LNCaP clone FGC (cell line): ENCODE measurements at regions not wholly inside any gene's neighbourhood (a gene's known extent, or its start where the extent isn't known, plus 50 kb on each side); places are given as distances from the start of the nearest gene placed in this dataset.
"Not testable (repeated sequence)": the region's sequence is repeated elsewhere in the genome, so short reads cannot be mapped to it uniquely, and the experiment has no call there.

Experiments
- DNase-seq: peaks from one replicate; pipeline ENCODE4 v3.0.0-alpha.2; 2011; ENCODE audit warnings: low read depth
- H3K4me3 ChIP-seq: 2 replicates; pipeline ENCODE4 v1.5.1; 2011; ENCODE audit warnings: mild to moderate bottlenecking, low read depth, low read length, control low read depth
- TF ChIP-seq, protein P1 (sequence below): IDR thresholded peaks from 2 replicates; pipeline ENCODE4 v1.5.1; 2012; ENCODE audit warnings: mild to moderate bottlenecking; ENCODE audit not compliant: control insufficient read depth, insufficient read depth; ENCODE audit errors: extremely low read depth

DNA sequence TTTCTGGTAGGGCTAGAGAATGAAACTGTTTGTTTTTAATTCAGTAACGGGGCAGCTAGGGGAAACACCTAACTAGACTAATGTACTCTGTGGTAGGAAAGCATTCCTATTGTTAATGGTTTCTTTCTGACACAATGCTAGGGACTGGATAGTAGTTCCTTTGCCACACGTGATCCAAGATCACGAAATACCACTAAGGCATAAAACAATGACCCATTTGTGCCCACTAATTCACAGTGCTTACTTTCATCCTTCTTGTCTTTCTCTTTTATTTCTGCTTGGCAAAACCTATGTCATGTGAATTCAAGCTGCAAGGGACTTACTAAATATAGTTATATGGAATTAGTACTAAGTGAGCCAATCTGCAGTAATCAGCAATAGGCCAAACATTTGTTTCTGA, 834.1 kb upstream of the SLITRK6 start:
- H3K4me3 ChIP-seq = no peak overlapping the region
- TF ChIP-seq, protein P1, sequence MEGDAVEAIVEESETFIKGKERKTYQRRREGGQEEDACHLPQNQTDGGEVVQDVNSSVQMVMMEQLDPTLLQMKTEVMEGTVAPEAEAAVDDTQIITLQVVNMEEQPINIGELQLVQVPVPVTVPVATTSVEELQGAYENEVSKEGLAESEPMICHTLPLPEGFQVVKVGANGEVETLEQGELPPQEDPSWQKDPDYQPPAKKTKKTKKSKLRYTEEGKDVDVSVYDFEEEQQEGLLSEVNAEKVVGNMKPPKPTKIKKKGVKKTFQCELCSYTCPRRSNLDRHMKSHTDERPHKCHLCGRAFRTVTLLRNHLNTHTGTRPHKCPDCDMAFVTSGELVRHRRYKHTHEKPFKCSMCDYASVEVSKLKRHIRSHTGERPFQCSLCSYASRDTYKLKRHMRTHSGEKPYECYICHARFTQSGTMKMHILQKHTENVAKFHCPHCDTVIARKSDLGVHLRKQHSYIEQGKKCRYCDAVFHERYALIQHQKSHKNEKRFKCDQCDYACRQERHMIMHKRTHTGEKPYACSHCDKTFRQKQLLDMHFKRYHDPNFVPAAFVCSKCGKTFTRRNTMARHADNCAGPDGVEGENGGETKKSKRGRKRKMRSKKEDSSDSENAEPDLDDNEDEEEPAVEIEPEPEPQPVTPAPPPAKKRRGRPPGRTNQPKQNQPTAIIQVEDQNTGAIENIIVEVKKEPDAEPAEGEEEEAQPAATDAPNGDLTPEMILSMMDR = no peak
- no peak for DNase-seq

- H3K4me3 ChIP-seq, DNase-seq: not testable (repeated sequence)
These were observed 852.0 kb upstream of the SLITRK6 start for GRCh38 chr13:86651171-86651570.

- no peak overlapping the region for H3K4me3 ChIP-seq
- DNase-seq = no peak
- TF ChIP-seq, protein P1 = no peak
These were observed 853.8 kb upstream of the SLITRK6 start for GRCh38 chr13:86653009-86653408.

GRCh38 chr13:86655561-86655960, 856.3 kb upstream of the SLITRK6 start:
- no peak for DNase-seq
- TF ChIP-seq, protein P1 = no peak
- no peak overlapping the region for H3K4me3 ChIP-seq

GRCh38 chr13:86660090-86660489, 860.9 kb upstream of the SLITRK6 start:
- TF ChIP-seq, protein P1 = no peak
- no peak overlapping the region for H3K4me3 ChIP-seq
- DNase-seq = no peak

DNA sequence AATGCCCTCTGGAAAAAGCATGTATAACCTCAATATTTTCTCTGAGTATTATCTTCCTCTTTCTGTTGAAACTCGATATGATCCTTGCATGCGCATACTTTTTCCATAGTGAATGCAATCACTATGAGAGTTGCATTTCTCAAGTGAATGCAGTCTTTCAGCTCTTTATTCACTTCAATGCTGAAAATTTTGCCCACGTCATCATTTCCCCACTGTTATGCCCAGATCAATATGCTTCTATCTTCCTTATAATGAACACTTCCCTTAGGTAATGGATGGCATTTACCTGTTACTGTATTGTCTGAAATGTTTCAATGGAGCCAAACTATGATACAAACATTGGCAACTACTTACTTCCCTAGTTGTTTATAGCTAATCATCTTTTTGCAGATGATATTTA, 866.6 kb upstream of the SLITRK6 start:
- H3K4me3 ChIP-seq = no peak overlapping the region
- no peak for DNase-seq
- TF ChIP-seq, protein P1 = no peak

DNA sequence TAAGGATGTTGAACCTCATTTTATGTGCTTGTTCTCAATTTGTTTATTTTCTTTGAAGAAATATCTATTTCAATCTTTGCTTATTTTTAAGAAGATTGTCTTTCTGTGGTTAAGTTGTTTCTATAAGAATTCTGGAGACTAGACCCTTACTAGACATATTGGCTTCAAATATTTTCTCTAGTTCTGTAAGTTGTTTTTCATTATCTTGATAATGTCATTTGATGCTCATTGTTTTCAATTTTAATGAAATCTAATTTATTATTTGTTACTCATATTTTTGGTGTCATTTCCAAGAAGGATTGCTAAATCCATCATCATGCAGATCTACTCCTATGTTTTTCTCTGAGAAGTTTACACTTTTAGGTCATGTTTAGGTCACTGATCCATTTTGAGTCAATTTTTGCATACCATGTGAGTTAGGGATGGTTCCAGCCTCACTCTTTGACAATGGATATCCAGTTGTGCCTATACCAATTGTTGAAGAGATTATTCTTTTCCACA, 874.8 kb upstream of the SLITRK6 start:
- DNase-seq = no peak
- TF ChIP-seq, protein P1 = no peak
- no peak overlapping the region for H3K4me3 ChIP-seq
